ENCODE measurements at regions not wholly inside any gene's neighbourhood (a gene's known extent, or its start where the extent isn't known, plus 50 kb on each side); places are given as distances from the start of the nearest gene placed in this dataset.

GRCh38 chr13:34698945-34699344 is 243.1 kb upstream of the NBEA start:
- TF ChIP-seq ZFX (IDR thresholded peaks at IDR 0.05; ENCODE audit: borderline replicate concordance) (no peak), CTCF (IDR thresholded peaks at IDR 0.05) (no peak)

Data from 22Rv1 (cell line).